Hepatocyte (in vitro differentiated cells): ENCODE measurements at regions not wholly inside any gene's neighbourhood (a gene's known extent, or its start where the extent isn't known, plus 50 kb on each side); places are given as distances from the start of the nearest gene placed in this dataset.

ENCODE experiments used
- DNase-seq: peaks from one replicate; pipeline ENCODE4 v3.0.0-alpha.2; 2016; ENCODE audit warnings: low spot score
- H2AFZ ChIP-seq: fragments of 200-600 bp; sonication (generic); 2 replicates; pipeline ENCODE4 v1.6.0; 2016; ENCODE audit warnings: antibody characterized with exemption, mild to moderate bottlenecking
- H3K27ac ChIP-seq: fragments of 200-600 bp; sonication (generic); 2 replicates; pipeline ENCODE4 v1.5.1; 2016; ENCODE audit warnings: mild to moderate bottlenecking
- H3K27me3 ChIP-seq: fragments of 200-600 bp; sonication (generic); 2 replicates; pipeline ENCODE4 v1.6.1; 2016
- H3K36me3 ChIP-seq: fragments of 200-600 bp; sonication (generic); replicated peaks from 2 replicates; pipeline ENCODE4 v1.5.1; 2016; ENCODE audit warnings: low read depth; ENCODE audit not compliant: insufficient read depth
- H3K4me1 ChIP-seq: fragments of 200-600 bp; sonication (generic); 2 replicates; pipeline ENCODE4 v1.5.1; 2016; ENCODE audit warnings: mild to moderate bottlenecking, moderate library complexity; ENCODE audit not compliant: insufficient read depth
- H3K4me2 ChIP-seq: fragments of 200-600 bp; sonication (generic); 2 replicates; pipeline ENCODE4 v1.6.0; 2016
- H3K4me3 ChIP-seq: fragments of 200-600 bp; sonication (generic); 2 replicates; pipeline ENCODE4 v1.5.1; 2016; ENCODE audit warnings: mild to moderate bottlenecking
- H3K79me2 ChIP-seq: fragments of 200-600 bp; sonication (generic); 2 replicates; pipeline ENCODE4 v1.6.0; 2017; ENCODE audit warnings: mild to moderate bottlenecking
- H3K9me2 ChIP-seq: fragments of 200-600 bp; sonication (generic); replicated peaks from 2 replicates; pipeline ENCODE4 v1.6.0; 2017; ENCODE audit warnings: mild to moderate bottlenecking; ENCODE audit not compliant: insufficient read depth
- H3K9me3 ChIP-seq: fragments of 200-600 bp; sonication (generic); 2 replicates; pipeline ENCODE4 v1.5.1; 2016; ENCODE audit warnings: low read depth, mild to moderate bottlenecking
- H4K20me1 ChIP-seq: fragments of 200-600 bp; sonication (generic); 2 replicates; pipeline ENCODE4 v1.6.0; 2016; ENCODE audit warnings: mild to moderate bottlenecking; ENCODE audit not compliant: insufficient read depth, poor library complexity, severe bottlenecking
- EZH2 ChIP-seq: fragments of 200-600 bp; sonication (generic); IDR thresholded peaks from 2 replicates; pipeline ENCODE4 v1.6.1; 2016; ENCODE audit warnings: antibody characterized with exemption, mild to moderate bottlenecking, borderline replicate concordance
- EZH2phosphoT487 ChIP-seq: fragments of 200-600 bp; sonication (generic); IDR thresholded peaks from one replicate; pipeline ENCODE4 v1.6.1; 2018; ENCODE audit warnings: antibody characterized with exemption, mild to moderate bottlenecking, low read depth, moderate library complexity; ENCODE audit not compliant: unreplicated experiment, severe bottlenecking
- WGBS: methylation state at CpG from one replicate; pipeline ENCODE4 v1.1.6; 2016; ENCODE audit warnings: low lambda C conversion rate; ENCODE audit errors: missing lambda C conversion rate; 5-methylcytosine and 5-hydroxymethylcytosine counted together
- TF ChIP-seq, protein P1 (sequence below): fragments of 200-600 bp; sonication (generic); IDR thresholded peaks from 2 replicates; pipeline ENCODE4 v1.5.1; 2016; ENCODE audit warnings: antibody characterized with exemption, mild to moderate bottlenecking; ENCODE audit not compliant: poor library complexity

DNA sequence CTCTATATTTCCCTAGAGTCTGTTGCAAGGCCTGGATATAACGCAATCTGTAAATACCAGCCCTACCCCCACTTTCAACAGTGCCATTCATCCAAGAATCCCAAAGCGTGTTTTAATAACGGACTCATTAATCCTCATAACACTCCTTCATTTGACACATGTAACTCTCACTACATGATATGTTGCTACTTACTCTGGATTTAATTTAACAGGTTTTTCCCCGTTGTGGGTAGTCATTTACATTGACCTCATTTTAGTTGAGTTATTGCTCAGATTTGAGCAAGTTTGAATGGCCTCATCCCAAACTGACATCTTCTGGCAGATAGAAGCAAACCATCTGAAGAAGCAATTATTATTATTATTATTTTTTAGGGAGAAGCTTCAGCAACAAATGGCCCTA is 125.4 kb upstream of the NPVF start:
- no peaks in the 10 kb centered on the region for H3K36me3 ChIP-seq
- H2AFZ ChIP-seq, result no peak overlapping the region
- H3K4me3 ChIP-seq, result no peak overlapping the region
- 88% methylated on average over 4 of the region's 4 CpGs for WGBS
- no peaks in the 10 kb centered on the region for H4K20me1 ChIP-seq
- H3K27me3 ChIP-seq, result peaks cover 3% of the 10 kb centered on the region
- H3K4me2 ChIP-seq, result no peak overlapping the region
- no peak for DNase-seq
- H3K4me1 ChIP-seq, result peaks cover 7% of the 10 kb centered on the region
- no peak overlapping the region for H3K27ac ChIP-seq
- H3K9me2 ChIP-seq, result no peaks in the 10 kb centered on the region
- TF ChIP-seq, protein P1, sequence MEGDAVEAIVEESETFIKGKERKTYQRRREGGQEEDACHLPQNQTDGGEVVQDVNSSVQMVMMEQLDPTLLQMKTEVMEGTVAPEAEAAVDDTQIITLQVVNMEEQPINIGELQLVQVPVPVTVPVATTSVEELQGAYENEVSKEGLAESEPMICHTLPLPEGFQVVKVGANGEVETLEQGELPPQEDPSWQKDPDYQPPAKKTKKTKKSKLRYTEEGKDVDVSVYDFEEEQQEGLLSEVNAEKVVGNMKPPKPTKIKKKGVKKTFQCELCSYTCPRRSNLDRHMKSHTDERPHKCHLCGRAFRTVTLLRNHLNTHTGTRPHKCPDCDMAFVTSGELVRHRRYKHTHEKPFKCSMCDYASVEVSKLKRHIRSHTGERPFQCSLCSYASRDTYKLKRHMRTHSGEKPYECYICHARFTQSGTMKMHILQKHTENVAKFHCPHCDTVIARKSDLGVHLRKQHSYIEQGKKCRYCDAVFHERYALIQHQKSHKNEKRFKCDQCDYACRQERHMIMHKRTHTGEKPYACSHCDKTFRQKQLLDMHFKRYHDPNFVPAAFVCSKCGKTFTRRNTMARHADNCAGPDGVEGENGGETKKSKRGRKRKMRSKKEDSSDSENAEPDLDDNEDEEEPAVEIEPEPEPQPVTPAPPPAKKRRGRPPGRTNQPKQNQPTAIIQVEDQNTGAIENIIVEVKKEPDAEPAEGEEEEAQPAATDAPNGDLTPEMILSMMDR, result no peak
- no peak for TF ChIP-seq EZH2
- TF ChIP-seq EZH2phosphoT487, result no peak
- H3K9me3 ChIP-seq, result no peaks in the 10 kb centered on the region
- no peaks in the 10 kb centered on the region for H3K79me2 ChIP-seq

GRCh38 chr7:25356534-25357151 is 128.4 kb upstream of the NPVF start:
- Histone ChIP-seq H3K36me3 (no peaks in the 10 kb centered on the region), H3K79me2 (no peaks in the 10 kb centered on the region)
- WGBS, result 83% methylated on average over 4 of the region's 4 CpGs

GRCh38 chr7:25358926-25359325 is 130.6 kb upstream of the NPVF start:
- H3K79me2 ChIP-seq, result no peaks in the 10 kb centered on the region
- H3K27ac ChIP-seq, result no peak overlapping the region
- H3K36me3 ChIP-seq, result no peaks in the 10 kb centered on the region
- peaks cover 5% of the 10 kb centered on the region for H3K4me1 ChIP-seq
- no peaks in the 10 kb centered on the region for H4K20me1 ChIP-seq
- H3K9me3 ChIP-seq, result no peaks in the 10 kb centered on the region
- H2AFZ ChIP-seq, result peak overlapping the region; percentile 19
- H3K9me2 ChIP-seq, result no peaks in the 10 kb centered on the region
- H3K4me3 ChIP-seq, result no peak overlapping the region
- no peak for DNase-seq
- 51% methylated on average over 6 of the region's 6 CpGs for WGBS
- peak overlapping the region; percentile 48 for H3K4me2 ChIP-seq
- H3K27me3 ChIP-seq, result peaks cover 5% of the 10 kb centered on the region
- TF ChIP-seq EZH2phosphoT487 (no peak), EZH2 (no peak)
- TF ChIP-seq, protein P1, result no peak

More at GRCh38 chr7:25356534-25357151, 128.4 kb upstream of the NPVF start:
- H2AFZ ChIP-seq, result no peak overlapping the region
- no peak overlapping the region for H3K4me2 ChIP-seq
- H3K4me1 ChIP-seq, result peaks cover 5% of the 10 kb centered on the region
- no peaks in the 10 kb centered on the region for H3K9me3 ChIP-seq
- H4K20me1 ChIP-seq, result no peaks in the 10 kb centered on the region
- peaks cover 5% of the 10 kb centered on the region for H3K27me3 ChIP-seq
- no peak for TF ChIP-seq EZH2phosphoT487
- TF ChIP-seq, protein P1, result no peak
- no peak for TF ChIP-seq EZH2
- H3K4me3 ChIP-seq, result no peak overlapping the region
- H3K9me2 ChIP-seq, result no peaks in the 10 kb centered on the region
- no peak for DNase-seq
- H3K27ac ChIP-seq, result no peak overlapping the region
